ENCODE measurements at regions not wholly inside any gene's neighbourhood (a gene's known extent, or its start where the extent isn't known, plus 50 kb on each side); places are given as distances from the start of the nearest gene placed in this dataset.

DNA sequence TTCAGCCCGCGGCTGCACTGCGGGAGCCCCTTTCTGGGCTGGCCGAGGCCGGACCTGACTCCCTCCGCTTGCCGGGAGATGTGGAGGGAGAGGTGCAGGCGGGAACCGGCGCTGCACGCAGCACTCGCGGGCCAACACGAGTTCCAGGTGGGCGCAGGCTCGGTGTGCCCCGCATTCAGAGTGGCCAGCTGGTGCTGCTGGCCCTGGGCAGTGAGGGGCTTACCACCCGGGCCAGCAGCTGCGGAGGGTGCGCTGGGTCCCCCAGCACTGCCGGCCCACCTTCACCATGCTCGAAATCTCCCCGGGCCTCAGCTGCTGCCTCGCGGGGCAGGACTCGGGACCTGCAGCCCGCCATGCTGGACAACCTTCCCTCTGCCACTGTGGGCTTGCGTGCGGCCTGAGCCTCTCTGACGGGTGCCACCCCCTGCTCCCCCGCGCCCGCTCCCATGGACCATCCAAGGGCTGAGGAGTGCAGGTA lies 733.5 kb upstream of the CCDC54 start:
- no peak for DNase-seq (ENCODE audit: low read depth in 1 of 2, low spot score in 1 of 2)

DNA sequence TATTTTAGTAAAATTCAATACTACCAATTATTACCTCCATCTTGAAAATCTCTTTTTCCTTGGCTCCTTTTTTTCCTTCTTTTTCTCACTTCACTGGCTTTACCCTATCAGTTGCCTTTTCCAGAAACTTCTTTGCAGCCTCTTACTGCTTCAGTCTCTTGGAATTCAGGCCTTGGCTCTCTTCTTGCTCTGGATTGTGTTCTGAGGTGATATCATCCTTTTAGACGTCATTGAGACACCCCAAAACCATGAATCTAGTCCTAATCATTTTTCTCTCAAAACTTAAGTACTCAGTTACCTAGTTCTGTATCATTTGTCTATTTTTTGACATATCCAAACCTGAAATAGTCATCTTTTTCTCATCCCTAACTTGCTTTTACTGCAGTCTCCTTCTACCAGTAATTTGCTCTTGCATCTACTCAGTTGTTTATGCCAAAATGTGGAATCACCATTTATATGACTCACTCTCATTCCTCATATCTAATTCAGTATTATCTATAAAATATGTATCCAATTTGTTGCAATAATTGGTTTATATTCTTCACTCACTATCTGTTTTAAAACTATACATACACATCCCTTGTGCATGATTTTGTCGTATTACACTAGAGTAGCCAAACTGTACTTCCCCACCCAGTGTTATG lies 703.2 kb upstream of the CCDC54 start:
- no peak for DNase-seq (ENCODE audit: low read depth in 1 of 2, low spot score in 1 of 2)

DNA sequence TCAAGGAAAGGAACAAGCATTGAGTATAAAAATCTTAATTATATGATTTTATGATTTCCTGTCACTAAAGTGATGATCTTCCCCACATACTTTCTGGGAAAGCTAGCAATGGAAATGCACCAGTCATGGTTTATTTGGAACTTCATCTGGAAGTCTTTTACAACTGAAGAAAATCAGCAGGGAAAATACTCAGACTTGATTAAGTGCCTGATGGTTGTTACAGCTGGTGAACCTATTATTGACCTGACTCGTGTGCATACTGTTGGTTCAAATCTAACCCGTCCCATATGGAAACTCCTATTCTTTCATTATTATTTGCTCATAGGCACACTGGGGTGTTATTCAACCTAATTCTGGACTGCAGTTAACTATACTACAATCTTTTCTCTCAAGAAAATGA lies 701.8 kb upstream of the CCDC54 start:
- no peak for DNase-seq (ENCODE audit: low read depth in 1 of 2, low spot score in 1 of 2)

DNA sequence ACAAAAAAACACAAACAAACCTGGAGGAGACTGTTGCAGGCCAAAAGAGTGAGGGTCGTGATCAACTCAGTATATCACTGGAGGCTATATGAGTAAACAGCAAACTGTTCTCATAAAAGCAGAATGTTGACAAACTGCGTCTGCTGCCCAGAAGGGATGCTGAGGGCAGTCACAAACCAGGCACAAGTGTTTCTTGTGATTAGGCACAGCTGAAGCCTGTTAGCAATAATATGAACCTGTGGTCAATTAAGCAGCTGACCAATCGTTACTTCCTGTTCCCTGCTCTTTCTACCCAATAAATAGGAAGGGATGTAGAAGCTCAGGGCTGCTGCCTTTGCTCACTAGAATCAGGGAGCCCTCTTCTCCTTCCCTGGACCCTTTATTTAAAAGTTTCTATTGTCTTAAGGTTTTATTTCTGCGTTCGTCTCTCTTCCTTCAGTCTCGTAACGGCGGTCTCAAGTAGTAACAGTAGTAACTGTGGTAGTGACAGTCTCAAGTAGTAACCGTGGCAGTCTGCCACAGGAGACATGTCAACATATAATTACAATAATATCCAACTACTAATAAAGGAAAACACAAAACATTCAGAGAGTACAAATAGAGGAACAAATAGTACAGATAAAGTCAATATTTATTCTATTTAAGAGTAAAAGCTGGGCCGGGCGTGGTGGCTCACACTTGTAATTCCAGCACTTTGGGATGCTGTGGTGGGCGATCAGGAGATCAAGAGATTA lies 698.4 kb upstream of the CCDC54 start:
- DNase-seq (ENCODE audit: low read depth in 1 of 2, low spot score in 1 of 2) = no peak

DNA sequence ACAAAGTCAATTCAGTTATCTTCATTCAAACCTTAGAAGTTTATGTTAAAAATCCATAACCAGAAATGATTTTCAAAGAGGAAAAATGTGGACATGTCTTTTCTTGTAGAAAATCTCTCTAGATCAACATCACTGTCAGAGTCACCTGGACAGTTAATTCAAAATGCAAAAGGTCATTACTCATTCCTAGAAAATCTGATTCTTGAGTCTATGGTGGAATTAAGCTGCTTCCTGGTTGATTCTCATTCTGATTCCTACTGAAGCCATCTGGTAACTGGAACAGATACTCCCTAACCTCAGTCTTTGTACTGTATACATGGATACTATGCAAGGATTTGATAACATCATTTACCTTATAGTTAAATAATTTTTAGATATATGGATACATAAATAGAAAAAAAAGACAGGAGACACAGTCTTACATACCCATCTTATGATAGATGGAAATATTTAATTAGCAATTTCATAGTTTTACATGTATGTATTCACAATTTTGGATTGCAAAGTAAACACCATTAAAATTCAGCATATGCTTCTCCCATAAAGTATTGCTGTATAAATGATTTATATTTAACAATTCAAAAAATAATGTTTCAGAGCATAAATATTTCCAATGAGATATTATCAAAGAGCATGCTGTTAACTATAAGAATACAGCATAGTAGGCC lies 693.2 kb upstream of the CCDC54 start:
- DNase-seq (ENCODE audit: low read depth in 1 of 2, low spot score in 1 of 2) = no peak

DNA sequence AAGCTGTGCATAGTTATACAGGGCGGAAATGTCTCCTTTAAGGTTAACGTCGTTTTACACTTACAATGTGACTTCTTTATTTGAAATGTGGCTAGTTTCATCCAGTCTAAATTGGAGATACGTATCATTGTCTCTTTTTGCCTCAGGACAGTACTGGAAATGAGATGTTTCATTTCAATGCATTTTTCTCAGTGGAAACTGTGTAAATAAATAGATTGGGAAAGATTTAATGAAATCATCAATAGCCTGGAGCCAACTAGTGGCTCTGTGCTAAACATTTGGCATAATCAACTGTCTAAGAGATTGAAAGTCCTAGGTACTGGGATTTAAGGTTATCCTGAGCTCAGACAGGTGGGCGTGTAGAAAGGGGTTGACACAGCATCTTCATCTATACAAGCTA lies 691.5 kb upstream of the CCDC54 start:
- DNase-seq (ENCODE audit: low read depth in 1 of 2, low spot score in 1 of 2) = no peak

DNA sequence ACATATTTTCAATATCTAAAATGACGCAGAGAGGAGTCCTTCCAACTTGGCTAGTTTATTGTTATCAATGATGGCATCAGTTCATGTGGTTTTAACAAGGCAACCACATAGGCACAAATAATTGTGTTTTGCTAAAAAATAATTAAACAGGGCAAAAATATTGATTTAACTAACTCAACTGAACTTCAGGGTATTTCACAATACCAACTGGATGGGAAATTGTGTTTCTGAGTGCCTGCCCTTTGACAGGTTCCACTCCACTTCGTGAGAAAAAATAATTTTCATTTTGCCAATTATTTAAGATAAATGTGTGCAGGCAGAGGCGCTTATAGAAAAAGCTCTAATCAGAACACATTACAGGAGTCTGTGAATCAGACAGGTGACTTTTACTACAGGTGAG lies 689.3 kb upstream of the CCDC54 start:
- DNase-seq (ENCODE audit: low read depth in 1 of 2, low spot score in 1 of 2) = no peak

DNA sequence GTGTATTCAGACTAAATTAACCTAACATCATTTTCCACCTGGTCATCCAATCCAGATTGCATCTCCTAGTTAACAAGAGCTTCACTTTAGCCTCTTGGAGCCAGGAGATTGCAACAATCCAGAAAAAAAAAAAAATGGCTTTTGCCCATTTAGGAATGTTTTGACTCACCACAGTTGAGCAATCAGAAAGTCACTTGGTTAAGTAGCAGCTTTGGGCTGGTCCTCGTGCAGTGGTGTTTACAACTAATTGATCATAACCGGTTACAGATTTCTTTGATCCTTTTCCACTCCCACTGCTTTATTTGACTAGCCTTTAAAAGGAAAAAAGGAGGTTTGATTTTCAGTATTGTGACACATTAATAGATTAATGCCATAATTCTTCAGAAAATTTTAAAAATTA lies 688.8 kb upstream of the CCDC54 start:
- DNase-seq (ENCODE audit: low read depth in 1 of 2, low spot score in 1 of 2) = no peak

DNA sequence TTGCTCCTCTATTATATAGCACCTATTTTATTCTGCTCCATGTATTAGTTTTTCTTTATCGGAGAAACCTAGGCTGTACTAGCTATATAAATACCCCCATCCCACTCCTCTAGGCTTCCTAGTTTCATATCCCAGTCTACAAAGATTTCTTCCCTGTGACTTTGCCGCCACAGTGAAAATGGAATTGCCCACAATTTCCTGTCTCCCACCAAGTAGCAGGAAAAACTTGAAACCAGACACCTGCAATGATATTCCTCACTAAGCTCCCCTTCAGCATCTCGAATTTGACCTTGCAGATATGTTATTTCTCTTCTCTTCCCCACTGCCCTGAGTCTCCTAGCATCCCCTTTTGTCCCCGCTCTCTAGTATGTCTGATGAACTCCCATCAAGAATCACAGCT lies 685.8 kb upstream of the CCDC54 start:
- DNase-seq (ENCODE audit: low read depth in 1 of 2, low spot score in 1 of 2) = no peak

DNA sequence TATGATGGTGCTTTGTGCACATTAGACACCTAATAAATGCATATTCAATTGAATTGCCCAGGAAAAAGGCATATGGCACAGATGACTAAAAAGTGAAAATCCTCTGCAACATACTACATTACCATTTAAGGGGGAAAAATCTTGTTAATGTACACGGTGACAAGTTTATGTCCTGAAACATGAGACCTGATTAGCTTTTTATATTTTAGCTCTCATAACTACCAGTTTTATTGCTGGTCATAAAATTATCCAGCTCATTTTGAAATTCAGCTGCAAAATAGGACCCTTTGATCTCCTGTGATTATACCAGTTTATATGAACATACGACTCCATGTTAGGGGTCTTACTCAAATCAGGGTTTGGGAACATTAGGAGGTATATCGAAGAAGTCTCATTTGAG lies 684.6 kb upstream of the CCDC54 start:
- no peak for DNase-seq (ENCODE audit: low read depth in 1 of 2, low spot score in 1 of 2)

DNA sequence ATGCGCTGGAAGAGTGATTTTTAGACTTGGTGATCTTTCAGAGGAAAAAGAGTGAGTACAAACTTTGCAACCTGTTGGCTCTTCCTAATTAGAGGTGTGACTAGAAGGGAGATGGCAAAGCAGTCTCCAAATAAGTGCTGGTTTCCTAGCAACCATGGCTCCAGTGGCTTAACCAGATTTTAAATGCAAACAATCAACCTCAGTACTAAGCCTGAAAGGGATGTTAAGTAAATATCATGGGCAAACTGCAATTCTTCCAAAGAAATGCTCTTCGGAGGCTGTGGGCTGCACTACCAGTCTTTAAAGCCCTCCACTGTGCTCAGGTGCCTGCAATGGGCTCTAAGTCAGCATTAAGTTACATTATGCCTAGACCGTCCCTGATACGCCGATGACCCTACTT lies 678.1 kb upstream of the CCDC54 start:
- DNase-seq (ENCODE audit: low read depth in 1 of 2, low spot score in 1 of 2) = no peak

DNA sequence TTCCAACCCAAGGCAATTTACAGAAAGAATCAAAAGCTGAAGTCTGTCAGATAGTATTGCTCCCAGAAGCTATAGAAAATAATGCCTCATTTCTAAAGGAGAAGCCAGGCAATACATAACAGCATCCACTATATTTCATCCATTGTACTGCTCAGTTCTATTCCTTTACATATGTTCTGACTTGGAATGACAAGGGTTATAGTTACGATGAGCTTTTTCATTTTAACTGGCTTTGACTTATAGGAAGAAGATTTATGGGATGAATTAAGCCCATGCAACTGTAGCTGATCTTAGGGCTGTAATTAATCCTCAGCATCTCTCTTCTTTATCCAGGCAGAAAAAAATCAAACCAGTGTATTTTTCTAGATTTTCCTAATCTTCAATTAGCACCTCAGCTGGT lies 676.3 kb upstream of the CCDC54 start:
- DNase-seq (ENCODE audit: low read depth in 1 of 2, low spot score in 1 of 2) = no peak

DNA sequence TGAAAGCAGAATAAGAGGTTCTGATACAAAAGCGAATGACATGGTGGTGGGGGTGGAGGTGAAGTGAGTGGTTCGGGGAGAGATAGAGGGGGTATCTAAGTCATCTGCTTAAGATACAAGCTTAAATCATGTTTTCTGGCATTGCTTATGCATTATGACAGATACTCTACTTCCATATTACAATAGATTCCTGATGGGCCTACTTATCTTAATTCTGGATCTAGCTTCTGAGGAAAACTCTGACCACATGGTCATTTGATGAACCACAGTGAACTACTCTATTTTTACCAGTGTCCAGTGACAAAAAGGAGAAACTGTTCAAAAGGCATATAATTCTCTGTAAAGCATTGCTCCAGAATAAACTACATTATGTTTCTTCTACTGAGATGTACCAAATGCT lies 673.7 kb upstream of the CCDC54 start:
- DNase-seq (ENCODE audit: low read depth in 1 of 2, low spot score in 1 of 2) = no peak

DNA sequence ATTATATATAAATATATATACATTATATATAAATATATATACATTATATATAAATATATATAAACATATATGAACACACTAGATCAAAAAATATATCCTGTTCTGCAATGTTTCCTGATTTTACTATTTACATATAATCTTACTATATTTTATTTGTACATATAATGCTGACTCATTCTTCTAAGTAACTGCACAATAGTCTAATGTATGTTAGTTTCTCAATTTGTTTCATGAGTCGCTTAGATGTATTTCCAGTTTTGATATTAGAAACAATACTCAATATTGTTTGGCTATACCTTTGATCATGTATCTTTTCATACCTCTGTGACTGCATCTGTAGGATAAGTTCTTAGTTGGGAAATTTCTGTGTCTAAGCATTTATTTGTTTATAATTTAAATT lies 669.9 kb upstream of the CCDC54 start:
- no peak for DNase-seq (ENCODE audit: low read depth in 1 of 2, low spot score in 1 of 2)

DNA sequence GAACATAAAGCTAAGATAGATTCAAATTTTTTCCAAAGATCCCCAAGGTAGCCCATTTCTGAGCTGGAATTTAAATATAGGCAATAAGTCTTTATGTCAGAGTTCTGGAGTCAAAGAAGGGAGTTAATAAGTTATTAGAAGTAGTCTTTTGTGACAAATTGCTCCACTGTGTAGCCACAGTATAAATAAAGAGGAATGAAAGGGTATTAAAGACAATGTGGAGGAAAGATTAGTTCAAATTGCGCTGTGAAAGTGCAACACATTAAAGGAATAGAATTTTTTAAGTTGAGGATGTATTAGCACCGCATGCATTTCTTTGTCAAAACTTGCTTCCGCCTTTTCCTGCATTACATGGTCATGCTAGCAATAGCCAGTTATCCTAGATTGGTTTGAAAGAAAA lies 666.6 kb upstream of the CCDC54 start:
- DNase-seq (ENCODE audit: low read depth in 1 of 2, low spot score in 1 of 2) = no peak

DNA sequence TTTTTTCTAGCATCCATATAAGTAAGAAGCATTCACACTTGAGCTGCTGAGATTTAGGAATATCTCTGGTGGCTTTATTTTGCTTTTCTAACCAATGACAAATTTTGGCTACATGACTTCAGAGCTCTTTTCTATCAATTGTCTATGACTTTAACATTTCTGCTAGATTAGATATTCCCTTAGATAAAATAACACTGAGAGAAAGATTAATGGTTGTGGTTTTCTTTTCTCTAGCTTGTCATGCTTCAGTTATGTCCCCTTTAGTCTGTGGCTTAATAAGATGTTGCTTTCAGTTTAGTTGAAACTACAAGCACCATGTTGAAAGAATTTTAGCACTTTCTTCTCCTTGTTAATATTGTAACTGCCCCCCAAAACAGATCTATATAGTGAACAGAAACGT lies 665.6 kb upstream of the CCDC54 start:
- no peak for DNase-seq (ENCODE audit: low read depth in 1 of 2, low spot score in 1 of 2)

DNA sequence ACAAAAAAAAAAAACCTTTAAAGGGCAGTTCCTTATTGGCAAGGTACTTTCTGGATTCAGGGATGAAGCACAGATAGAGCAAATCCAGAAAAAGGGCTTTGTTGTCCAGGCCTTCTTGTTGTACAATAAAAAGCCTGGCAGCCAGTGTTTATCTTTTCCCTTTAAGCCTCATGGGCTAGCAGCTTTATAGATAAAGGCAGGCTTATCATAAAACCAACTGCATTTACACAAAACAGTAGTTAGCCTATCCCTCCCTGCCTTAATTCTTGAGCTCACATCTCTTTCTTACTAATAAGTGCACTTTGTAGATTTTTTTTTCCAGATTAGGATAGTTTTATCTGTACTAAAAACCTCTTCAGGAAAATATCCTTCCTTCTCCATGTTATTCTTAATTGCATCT lies 662.8 kb upstream of the CCDC54 start:
- DNase-seq (ENCODE audit: low read depth in 1 of 2, low spot score in 1 of 2) = no peak

DNA sequence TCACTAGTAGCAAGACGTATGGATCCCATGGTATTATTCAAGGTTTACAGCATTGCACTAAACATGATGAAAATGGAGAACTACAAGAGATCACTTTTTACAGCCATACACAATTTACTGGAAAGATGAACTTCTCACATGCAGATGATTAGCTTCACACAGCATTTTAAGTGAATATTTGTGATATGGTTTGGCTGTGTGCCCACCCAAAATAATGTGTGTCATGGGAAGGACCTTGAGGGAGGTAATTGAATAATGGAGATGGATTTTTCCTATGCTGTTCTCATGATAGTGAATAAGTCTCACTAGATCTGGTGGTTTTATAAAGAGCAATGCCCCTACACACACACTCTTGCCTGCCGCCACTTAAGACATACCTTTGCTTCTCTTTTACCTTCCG lies 662.0 kb upstream of the CCDC54 start:
- no peak for DNase-seq (ENCODE audit: low read depth in 1 of 2, low spot score in 1 of 2)

DNA sequence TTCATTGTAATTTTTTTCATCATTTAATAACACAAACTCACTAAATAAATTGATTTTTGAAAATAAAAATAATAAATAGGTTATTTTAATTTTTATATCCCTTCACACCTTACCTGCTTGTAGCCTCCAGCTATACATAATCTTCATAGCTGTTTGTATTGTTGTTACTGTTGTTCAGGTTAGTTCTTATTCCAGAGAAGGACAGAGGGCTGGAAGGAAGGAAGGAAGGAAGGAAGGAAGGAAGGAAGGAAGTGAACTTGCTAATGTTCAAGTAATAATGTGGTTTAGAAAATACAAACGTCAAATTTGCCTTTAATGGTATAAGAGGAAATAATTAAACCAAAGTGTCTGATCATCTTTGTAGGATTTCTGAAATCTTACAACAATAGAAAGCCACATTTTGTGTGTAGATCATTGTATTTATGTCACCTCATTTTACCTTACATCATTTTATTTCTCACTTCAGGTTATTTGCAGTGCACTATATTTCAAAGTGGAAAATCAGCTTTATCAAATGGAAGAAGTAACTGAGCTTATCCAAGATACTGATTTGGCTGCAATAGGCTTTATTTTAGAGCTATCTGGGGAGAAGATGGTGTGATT lies 660.0 kb upstream of the CCDC54 start:
- no peak for DNase-seq (ENCODE audit: low read depth in 1 of 2, low spot score in 1 of 2)

DNA sequence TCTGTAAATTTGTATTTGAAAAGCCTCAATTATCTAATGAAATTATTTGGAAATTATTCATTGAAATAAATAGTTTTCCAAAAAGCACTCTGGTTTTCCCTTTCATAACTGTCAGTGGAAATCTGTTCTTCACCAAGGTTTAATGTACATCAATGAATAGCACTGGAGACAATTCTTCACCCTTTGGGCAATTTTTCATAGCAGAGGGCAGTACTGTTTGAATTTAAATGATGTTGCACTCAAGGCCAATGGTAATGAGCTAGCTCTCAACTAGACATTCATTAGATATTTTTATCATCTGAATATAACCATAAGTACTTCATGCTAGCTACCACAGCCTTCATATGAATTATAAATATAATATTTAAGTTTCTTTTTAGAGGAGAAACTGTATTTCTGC lies 658.2 kb upstream of the CCDC54 start:
- DNase-seq (ENCODE audit: low read depth in 1 of 2, low spot score in 1 of 2) = no peak

DNA sequence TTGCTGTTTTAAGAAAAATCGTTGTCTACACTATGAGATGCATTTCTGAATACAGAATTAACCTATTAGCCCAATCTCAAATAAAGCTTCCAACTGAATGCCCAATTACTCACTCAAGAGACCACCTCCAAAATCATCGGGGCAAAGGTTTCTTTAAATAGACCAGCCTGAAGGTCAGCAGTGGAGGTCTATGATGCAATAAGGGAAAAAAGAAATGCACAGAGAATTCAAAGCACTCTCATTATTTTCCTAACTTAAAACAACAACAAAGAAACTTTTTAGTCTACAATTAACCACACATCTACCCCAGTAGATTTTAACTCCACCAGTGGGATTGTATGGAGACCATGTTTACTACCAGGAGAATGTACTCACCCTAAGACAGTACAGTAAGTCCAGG lies 657.7 kb upstream of the CCDC54 start:
- DNase-seq (ENCODE audit: low read depth in 1 of 2, low spot score in 1 of 2) = no peak

DNA sequence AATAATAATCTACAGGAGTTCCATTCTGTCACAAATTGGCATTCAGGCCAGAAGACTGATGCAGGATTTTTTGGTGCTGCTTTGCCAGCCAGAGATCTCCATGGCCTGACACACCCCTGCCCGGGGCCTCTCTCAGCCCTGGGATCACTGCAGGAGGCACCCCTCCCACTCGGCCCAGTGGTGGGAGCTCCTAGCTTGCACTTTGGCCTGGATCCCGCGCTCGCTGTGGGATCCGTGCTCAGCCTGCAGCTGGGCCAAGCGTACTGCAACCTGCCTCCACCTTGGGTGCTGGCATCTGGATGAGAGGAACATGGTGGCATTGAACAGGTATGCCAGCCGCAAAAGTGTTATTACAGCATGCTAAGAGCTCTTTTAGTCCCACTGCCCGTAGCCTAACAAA lies 656.7 kb upstream of the CCDC54 start:
- DNase-seq (ENCODE audit: low read depth in 1 of 2, low spot score in 1 of 2) = no peak
